SU-DHL-6 (cell line): ENCODE measurements at regions not wholly inside any gene's neighbourhood (a gene's known extent, or its start where the extent isn't known, plus 50 kb on each side); places are given as distances from the start of the nearest gene placed in this dataset.
"Not testable (repeated sequence)": the region's sequence is repeated elsewhere in the genome, so short reads cannot be mapped to it uniquely, and the experiment has no call there.

Experiments
- H2AFZ ChIP-seq: fragments of 200-600 bp; sonication (generic); 2 replicates; pipeline ENCODE4 v1.6.1; 2014; ENCODE audit warnings: low read depth, mild to moderate bottlenecking, moderate library complexity, mixed read lengths, antibody characterized with exemption, low read length; ENCODE audit not compliant: severe bottlenecking
- H3F3A ChIP-seq: fragments of 200-600 bp; shearing (Covaris generic); 2 replicates; pipeline ENCODE4 v1.6.0; 2016; ENCODE audit warnings: antibody characterized with exemption, mild to moderate bottlenecking; ENCODE audit not compliant: insufficient read depth
- H3K27ac ChIP-seq: fragments of 200-600 bp; sonication (generic); 2 replicates; pipeline ENCODE4 v1.5.1; 2016; ENCODE audit warnings: low read depth, mild to moderate bottlenecking, low read length, moderate library complexity, mixed read lengths
- H3K27me3 ChIP-seq: fragments of 200-600 bp; sonication (generic), shearing (Covaris generic); 2 replicates; pipeline ENCODE4 v1.6.0; 2014; ENCODE audit warnings: mild to moderate bottlenecking, low read length
- H3K36me3 ChIP-seq: fragments of 200-600 bp; sonication (generic); 2 replicates; pipeline ENCODE4 v1.6.1; 2014; ENCODE audit warnings: mild to moderate bottlenecking, low read length, mixed read lengths
- H3K4me2 ChIP-seq: fragments of 300-600, 200-600 bp; shearing (Covaris generic), sonication (generic); 2 replicates; pipeline ENCODE4 v1.6.0; 2014; ENCODE audit warnings: low read length, low read depth, mild to moderate bottlenecking; ENCODE audit not compliant: poor library complexity, severe bottlenecking
- H3K4me3 ChIP-seq: fragments of 200-600 bp; sonication (generic); 2 replicates; pipeline ENCODE4 v1.5.1; 2014; ENCODE audit warnings: antibody characterized with exemption, low read length, mild to moderate bottlenecking, mixed read lengths; ENCODE audit not compliant: insufficient read depth, poor library complexity, severe bottlenecking
- H3K79me2 ChIP-seq: fragments of 200-600 bp; sonication (generic); 2 replicates; pipeline ENCODE4 v1.6.1; 2014; ENCODE audit warnings: mild to moderate bottlenecking, low read length, moderate library complexity; ENCODE audit not compliant: insufficient read depth
- H3K9ac ChIP-seq: fragments of 200-600 bp; sonication (generic); 2 replicates; pipeline ENCODE4 v1.7.0; 2014; ENCODE audit warnings: mild to moderate bottlenecking, low read length
- H3K9me2 ChIP-seq: fragments of 200-600 bp; sonication (generic); replicated peaks from 2 replicates; pipeline ENCODE4 v1.6.1; 2014; ENCODE audit warnings: low read length; ENCODE audit not compliant: insufficient read depth
- H3K9me3 ChIP-seq: fragments of 200-600 bp; sonication (generic); 2 replicates; pipeline ENCODE4 v1.6.1; 2014; ENCODE audit warnings: low read length, mixed read lengths; ENCODE audit not compliant: insufficient read depth
- H4K20me1 ChIP-seq: fragments of 200-600 bp; sonication (generic); 2 replicates; pipeline ENCODE4 v1.6.1; 2014; ENCODE audit warnings: low read depth, mild to moderate bottlenecking, antibody characterized with exemption, low read length, moderate library complexity, mixed read lengths
- EZH2phosphoT487 ChIP-seq: fragments of 200-600 bp; sonication (generic), shearing (Covaris generic); conservative IDR thresholded peaks from 2 replicates; pipeline ENCODE4 v1.6.1; 2018; ENCODE audit warnings: mild to moderate bottlenecking, antibody characterized with exemption, low read length, moderate library complexity, mixed read lengths
- TF ChIP-seq, protein P1 (sequence below): fragments of 200-600 bp; sonication (generic); IDR thresholded peaks from one replicate; pipeline ENCODE4 v1.5.1; 2017; ENCODE audit warnings: antibody characterized with exemption, mild to moderate bottlenecking, low read length, moderate library complexity; ENCODE audit not compliant: insufficient read depth, poor library complexity, severe bottlenecking

DNA sequence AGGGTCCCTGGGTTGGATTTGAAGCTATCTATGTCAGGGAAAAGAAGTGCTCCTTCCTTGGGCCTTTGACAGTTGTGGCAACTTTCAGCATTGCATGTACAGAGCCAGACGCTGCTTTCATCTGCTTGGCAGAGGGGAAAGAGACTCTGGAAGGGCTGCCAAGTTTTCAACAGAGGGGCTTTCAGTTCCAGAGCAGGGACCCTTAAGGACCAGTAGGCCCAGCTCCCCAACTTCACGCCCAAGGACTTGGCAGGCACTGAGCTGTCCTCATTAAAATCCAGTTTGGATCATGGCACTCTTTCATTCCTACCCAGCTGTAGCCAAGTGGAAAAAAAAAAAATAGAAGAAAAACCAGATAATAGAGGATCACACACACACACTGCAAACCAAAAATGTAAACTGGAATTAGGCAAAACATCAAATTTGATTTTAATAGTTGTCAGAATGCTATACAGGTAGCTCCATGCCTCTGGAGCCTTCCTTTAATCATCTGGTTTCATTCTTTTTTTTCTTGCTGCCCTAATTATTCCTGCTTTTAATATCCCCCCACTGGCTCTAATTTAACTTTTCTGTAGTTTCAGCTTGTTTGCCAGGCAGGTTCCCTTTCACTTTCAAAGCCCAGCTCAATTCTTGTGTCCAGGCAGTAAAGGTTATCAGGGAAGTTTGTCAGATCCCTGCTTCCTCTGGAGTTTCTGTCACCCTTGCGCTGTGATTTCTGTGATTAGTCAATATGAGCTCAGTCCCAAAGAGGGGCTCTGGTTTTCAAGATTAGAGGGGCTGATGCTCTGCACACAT lies 702.6 kb upstream of the CDH8 start:
- Histone ChIP-seq H3K9me3 (no peaks in the 10 kb centered on the region), H3K4me2 (no peak overlapping the region), H3K79me2 (no peaks in the 10 kb centered on the region), H3K9ac (no peak overlapping the region), H3K9me2 (no peaks in the 10 kb centered on the region), H3K36me3 (no peaks in the 10 kb centered on the region), H4K20me1 (no peaks in the 10 kb centered on the region), H3F3A (no peaks in the 10 kb centered on the region), H2AFZ (no peak overlapping the region), H3K4me3 (no peak overlapping the region), H3K27me3 (no peaks in the 10 kb centered on the region), H3K27ac (no peak overlapping the region)
- no peak for TF ChIP-seq EZH2phosphoT487
- TF ChIP-seq, protein P1, sequence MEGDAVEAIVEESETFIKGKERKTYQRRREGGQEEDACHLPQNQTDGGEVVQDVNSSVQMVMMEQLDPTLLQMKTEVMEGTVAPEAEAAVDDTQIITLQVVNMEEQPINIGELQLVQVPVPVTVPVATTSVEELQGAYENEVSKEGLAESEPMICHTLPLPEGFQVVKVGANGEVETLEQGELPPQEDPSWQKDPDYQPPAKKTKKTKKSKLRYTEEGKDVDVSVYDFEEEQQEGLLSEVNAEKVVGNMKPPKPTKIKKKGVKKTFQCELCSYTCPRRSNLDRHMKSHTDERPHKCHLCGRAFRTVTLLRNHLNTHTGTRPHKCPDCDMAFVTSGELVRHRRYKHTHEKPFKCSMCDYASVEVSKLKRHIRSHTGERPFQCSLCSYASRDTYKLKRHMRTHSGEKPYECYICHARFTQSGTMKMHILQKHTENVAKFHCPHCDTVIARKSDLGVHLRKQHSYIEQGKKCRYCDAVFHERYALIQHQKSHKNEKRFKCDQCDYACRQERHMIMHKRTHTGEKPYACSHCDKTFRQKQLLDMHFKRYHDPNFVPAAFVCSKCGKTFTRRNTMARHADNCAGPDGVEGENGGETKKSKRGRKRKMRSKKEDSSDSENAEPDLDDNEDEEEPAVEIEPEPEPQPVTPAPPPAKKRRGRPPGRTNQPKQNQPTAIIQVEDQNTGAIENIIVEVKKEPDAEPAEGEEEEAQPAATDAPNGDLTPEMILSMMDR = no peak

DNA sequence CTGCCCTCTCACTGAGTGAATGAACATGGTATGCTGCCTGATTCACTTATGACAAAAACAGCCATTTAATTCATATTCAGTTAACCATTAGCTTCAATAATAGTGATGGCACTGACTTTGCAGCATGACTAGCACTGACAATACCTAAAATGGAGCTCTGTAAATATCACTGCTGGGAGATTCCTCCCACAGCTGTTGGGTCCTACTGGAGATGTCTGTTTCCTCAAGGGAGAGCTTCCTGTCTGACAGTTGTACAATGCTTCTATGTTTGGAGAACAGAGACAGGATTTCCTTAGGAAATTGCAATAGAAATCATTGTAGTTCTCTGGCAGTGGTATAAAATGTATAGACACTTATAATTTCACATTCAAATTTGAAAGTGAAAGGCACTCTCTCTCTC lies 695.9 kb upstream of the CDH8 start:
- H3K4me3 ChIP-seq = no peak overlapping the region
- no peaks in the 10 kb centered on the region for H3K9me3 ChIP-seq
- H3K79me2 ChIP-seq = no peaks in the 10 kb centered on the region
- H3K36me3 ChIP-seq = no peaks in the 10 kb centered on the region
- no peak overlapping the region for H3K9ac ChIP-seq
- no peaks in the 10 kb centered on the region for H3F3A ChIP-seq
- TF ChIP-seq EZH2phosphoT487 = no peak
- TF ChIP-seq, protein P1 = no peak
- no peak overlapping the region for H3K27ac ChIP-seq
- no peak overlapping the region for H3K4me2 ChIP-seq
- H2AFZ ChIP-seq = no peak overlapping the region
- H3K27me3 ChIP-seq = no peaks in the 10 kb centered on the region
- no peaks in the 10 kb centered on the region; the same call in 1 of the 2 replicates for H3K9me2 ChIP-seq
- H4K20me1 ChIP-seq = no peaks in the 10 kb centered on the region

DNA sequence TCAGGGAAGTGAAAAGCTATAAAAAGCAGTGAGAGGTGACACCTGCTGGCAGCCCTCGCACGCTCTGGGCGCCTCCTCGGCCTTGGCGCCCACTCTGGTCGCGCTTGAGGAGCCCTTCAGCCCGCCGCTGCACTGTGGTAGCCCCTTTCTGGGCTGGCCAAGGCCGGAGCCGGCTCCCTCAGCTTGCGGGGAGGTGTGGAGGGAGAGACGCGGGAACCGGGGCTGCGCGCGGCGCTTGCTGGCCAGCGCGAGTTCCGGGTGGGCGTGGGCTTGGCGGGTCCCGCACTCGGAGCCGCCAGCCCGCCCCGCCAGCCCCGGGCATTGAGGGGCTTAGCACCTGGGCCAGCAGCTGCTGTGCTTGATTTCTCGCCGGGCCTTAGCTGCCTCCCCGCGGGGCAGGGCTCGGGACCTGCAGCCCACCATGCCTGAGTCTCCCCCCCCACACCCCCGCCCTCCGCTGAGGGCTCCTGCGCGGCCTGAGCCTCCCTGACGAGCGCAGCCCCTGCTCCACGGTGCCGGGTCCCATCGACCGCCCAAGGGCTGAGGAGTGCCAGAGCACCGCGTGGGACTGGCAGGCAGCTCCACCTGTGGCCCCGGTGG lies 688.5 kb upstream of the CDH8 start:
- not testable (repeated sequence) for H3K9me2 ChIP-seq, H3K27me3 ChIP-seq, H3F3A ChIP-seq, H3K9me3 ChIP-seq, H3K9ac ChIP-seq, H2AFZ ChIP-seq, H4K20me1 ChIP-seq, H3K4me2 ChIP-seq, H3K36me3 ChIP-seq, H3K79me2 ChIP-seq, H3K4me3 ChIP-seq, H3K27ac ChIP-seq

DNA sequence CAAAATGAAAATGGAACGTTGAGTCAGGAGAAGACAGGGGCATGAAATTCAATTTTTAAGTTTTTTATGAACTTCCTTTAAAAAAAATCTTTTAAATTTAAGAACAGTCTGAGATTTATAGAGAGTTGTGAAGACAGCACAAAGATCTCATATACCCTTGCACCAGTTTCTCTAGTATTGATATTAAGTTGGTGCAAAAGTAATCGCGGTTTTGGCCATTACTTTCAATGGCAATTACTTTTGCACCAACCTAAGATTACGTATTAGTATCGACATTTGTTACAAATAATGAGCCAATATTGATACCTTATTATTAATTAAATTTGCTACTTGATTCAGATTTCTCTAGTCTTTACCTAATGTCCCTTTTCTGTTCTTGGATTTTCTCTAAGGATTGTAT lies 684.4 kb upstream of the CDH8 start:
- TF ChIP-seq, protein P1 = no peak
- no peak for TF ChIP-seq EZH2phosphoT487
- Histone ChIP-seq H2AFZ (no peak overlapping the region), H3K79me2 (no peaks in the 10 kb centered on the region), H3K4me2 (no peak overlapping the region), H3K9me3 (no peaks in the 10 kb centered on the region), H3K4me3 (no peak overlapping the region), H3K27me3 (no peaks in the 10 kb centered on the region), H3K36me3 (no peaks in the 10 kb centered on the region), H3K9me2 (no peaks in the 10 kb centered on the region), H3F3A (no peaks in the 10 kb centered on the region), H4K20me1 (no peaks in the 10 kb centered on the region), H3K27ac (no peak overlapping the region), H3K9ac (no peak overlapping the region)
